NCI-H2227 (cell line): ENCODE measurements at regions not wholly inside any gene's neighbourhood (a gene's known extent, or its start where the extent isn't known, plus 50 kb on each side); places are given as distances from the start of the nearest gene placed in this dataset.

Source experiments
- DNase-seq: peaks from one replicate; lab custom pipeline; 2025; ENCODE audit not compliant: unreplicated experiment; lab: John Stamatoyannopoulos, UW

- no peak for DNase-seq
Observed at GRCh38 chr9:87275047-87275725, 222.5 kb upstream of the DAPK1 start.

GRCh38 chr9:87276327-87276841, 221.3 kb upstream of the DAPK1 start:
- no peak for DNase-seq

- DNase-seq = no peak
Observed at GRCh38 chr9:87276851-87277261, 220.8 kb upstream of the DAPK1 start.

- no peak for DNase-seq
Observed at GRCh38 chr9:87277346-87277745, 220.3 kb upstream of the DAPK1 start.

GRCh38 chr9:87278971-87279733, 218.5 kb upstream of the DAPK1 start:
- DNase-seq = no peak

DNA sequence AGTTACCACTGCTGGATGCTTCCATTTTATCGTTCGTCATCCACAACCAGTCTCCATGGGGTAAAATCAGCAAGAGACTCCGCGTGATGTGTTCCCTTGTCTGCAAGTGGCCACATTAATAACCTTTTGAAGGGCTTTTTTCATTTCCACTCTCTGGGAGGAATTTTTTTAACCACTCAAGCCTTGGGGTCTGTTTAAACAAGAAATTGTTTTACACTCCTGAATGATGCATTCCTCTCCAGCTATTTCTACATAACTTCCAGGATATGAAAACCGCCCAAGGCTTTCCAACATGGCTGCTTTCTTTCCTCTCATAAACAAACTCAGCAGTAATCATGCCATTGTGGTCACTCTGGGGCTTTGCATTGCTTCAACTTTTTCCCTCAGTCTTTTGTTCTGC, 217.2 kb upstream of the DAPK1 start:
- no peak for DNase-seq

GRCh38 chr9:87282538-87282937, 215.1 kb upstream of the DAPK1 start:
- no peak for DNase-seq

DNA sequence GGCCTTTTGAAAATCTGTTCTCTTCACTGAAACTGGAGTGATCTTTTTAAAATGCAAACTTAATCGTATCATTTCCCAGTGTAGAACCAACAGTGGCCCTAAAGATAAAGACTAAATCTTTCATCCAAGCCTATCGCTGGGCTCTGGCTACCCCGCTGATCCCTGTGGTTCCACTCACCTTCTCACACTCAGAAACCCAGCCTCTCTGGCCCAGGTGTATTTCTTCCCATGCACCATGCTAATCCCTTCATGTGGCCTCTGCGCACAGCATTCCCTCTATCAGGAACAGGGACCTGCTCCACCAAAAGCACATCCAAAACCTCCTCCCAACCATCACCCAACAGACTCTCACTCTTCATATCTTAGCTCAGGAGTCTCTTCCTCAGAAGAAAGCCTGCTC, 214.1 kb upstream of the DAPK1 start:
- no peak for DNase-seq

DNA sequence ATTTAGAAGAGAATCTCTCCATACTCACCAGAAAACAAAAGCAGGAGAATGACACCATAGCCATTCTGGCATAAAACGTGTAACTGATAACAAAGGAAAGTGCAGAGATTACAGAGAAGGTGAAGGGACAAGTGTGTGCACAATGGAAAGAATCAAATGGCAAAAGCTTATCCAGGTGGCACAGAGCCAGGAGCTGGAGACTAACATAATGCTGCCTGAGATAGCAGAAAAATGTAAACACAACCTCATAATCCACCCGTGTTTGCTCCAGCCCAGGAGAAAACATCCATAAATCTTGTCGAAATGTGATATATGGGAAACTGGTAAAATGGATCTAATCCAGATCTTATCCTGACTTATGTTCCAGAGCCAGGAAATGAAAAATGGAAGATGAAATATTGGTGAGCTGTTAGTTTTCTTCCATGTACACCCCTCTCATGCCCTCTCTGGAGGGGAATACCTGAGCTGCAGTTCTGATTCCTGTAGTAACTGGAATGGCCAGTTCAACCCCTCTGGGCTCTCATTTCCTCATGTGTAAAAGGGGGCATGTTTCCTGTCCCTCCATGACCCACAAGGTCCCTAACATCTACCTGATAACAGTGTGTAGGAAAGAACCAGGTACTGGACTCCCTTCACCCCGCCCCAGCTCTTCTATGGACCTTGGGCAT, 212.3 kb upstream of the DAPK1 start:
- DNase-seq = no peak

- DNase-seq = no peak
Observed at GRCh38 chr9:87286506-87286905, 211.2 kb upstream of the DAPK1 start.

DNA sequence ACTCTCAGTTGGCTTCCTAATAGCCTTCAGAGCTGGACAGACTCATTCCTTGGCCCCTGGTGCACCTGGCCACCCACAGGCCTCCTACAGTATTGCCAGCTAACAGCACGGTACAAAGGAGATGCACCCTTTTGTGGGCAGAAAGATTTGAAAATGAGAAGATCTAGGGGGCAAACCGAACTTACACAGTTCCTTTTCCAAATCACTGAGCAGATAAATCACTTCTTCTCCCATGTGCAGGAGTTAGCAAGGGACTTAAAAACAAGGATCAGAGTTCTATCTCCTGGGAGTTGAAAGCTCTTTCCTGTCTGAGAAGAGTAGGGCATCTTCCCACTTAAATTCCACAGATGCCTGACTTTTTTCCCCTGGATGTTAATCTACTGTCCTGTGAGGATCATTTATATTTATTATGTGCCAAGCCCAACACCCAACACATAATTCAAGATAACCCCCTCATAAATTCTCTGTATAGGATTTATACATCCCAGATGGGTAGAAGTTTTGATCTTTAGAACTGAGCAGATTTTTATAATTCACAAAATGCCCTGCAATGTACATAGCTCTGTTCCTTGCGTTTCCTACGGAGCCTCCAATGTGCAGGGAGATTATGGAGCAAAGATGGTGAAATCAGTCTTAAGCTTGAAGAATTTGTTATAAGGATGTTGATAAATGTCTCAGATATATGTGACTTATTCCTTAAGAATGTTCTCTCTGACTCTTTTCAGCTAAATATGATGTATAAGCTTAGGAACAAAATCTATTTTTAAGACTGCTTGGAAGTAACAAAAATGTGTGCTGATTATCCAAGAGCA, 207.2 kb upstream of the DAPK1 start:
- no peak for DNase-seq

- DNase-seq = no peak
Observed at GRCh38 chr9:87292449-87293191, 205.0 kb upstream of the DAPK1 start.

DNA sequence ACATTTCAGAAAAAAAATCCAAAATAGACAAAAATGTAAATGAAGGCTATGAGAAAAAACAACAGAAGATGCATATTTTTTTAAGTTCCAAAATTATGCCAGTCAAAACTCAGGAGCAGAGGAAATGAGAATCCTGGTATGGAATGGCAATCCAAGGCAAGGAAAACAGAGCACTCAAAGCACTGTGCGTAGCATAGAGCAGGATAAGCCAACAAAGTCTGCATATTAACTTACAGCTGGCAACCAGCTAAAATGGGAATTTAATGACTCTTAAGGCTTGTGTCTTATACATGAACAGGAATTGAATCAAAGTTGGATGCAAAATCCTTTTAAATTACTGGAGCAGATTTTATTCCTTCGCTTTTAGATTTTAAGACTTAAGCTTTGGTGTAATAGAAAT, 203.5 kb upstream of the DAPK1 start:
- DNase-seq = no peak

DNA sequence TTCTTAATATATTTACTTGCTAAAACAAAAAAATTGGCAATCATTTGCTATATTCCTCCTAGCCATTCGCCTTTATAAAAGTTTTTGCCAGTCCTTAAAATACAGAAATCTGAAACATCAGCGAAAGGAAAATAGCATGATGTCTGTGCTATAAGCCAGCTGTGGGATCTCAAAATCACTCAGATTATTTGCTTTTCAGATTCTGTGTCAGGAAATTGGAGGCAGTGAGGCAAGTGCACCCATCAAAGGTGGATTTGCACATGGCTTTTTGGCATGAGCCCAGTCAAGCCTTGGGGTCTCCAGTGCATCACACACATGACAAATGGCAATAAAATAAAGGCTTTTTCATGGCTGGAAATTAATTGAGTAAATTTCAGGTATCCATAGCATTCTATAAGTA, 196.8 kb upstream of the DAPK1 start:
- DNase-seq = no peak

- DNase-seq = no peak
Observed at GRCh38 chr9:87301371-87301770, 196.3 kb upstream of the DAPK1 start.

GRCh38 chr9:87305151-87305550, 192.5 kb upstream of the DAPK1 start:
- DNase-seq = no peak

DNA sequence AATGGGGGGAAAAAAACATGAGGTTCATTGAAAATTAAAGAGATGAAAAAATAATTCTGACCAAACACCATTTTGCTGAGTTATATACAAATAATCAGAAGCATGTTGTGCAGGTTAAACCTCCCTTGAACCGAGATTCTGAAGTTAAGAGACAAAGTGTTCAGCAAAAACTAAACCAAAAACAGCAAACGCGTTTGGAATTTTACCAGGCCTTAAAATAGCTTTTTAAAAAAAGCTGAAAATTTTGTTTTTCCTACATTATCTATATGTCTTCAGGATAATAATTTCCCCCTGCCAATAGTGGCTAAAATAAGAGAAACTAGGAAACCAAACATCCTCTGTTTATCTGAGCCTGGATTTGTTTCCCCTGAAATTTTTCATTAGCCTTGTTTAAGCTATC, 191.7 kb upstream of the DAPK1 start:
- DNase-seq = no peak

GRCh38 chr9:87307848-87308247, 189.8 kb upstream of the DAPK1 start:
- DNase-seq = no peak

DNA sequence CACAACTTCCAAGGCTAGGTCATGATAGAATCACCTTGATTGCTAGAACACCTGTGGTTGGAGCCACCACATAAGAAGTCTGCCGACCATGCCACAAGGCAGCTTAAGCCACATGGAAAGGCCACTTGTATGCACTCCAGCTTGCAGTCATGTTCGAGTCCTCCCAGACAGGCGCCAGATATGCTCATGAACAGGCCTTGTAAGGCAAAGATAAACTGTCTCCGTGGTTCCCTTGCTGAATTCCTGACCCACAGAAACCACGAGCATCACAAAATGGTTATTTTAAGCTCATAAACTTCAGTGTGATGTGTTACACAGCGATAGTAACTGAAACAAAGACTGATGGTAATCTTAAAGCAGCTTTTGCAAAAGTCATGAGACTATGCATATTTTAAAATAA, 188.4 kb upstream of the DAPK1 start:
- no peak for DNase-seq

DNA sequence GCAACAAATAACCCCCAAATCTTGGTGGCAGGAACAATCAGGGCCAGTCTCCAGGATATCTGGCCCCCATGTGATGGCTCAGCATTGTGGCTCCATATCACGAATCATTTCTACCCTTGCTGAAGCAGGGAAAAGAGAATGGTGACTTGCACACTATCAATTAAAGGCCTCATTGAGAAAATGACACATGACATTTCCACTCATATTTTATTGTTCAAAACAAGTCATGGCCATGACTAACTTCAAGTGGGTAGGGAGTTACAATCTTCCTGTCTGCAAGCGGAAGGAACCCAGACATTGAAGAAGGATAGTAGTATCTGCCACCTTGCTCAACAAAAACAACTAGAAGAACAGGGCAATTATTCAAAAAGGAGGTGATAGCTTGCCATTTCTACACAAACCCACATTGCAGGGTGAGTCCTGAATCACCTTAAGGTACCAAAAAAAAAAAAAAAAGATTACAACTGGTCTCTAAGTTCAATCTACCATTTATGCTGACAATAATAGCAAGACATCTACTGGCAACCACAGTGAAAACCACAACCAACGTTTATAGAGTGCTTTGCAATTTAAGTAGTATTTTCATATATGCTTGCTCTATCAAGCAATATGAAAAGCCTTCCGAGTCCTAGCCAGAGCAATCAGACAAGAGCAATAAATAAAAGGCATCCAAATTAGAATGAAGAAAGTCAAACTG, 186.7 kb upstream of the DAPK1 start:
- no peak for DNase-seq
